Mesodermal cell (in vitro differentiated cells): ENCODE measurements at regions not wholly inside any gene's neighbourhood (a gene's known extent, or its start where the extent isn't known, plus 50 kb on each side); places are given as distances from the start of the nearest gene placed in this dataset.

Source experiments
- H3K27ac ChIP-seq: 2 replicates; pipeline ENCODE4 v1.7.0; 2013; ENCODE audit warnings: mild to moderate bottlenecking, low read depth, low read length, moderate library complexity; ENCODE audit not compliant: severe bottlenecking
- H3K36me3 ChIP-seq: 2 replicates; pipeline ENCODE4 v1.7.1; 2013; ENCODE audit warnings: mild to moderate bottlenecking, low read length, moderate library complexity; ENCODE audit not compliant: control insufficient read depth, insufficient read depth
- H3K4me1 ChIP-seq: one replicate; pipeline ENCODE4 v1.7.1; 2013; ENCODE audit warnings: mild to moderate bottlenecking, low read length; ENCODE audit not compliant: insufficient read depth, control insufficient read depth, poor library complexity, severe bottlenecking
- H3K4me3 ChIP-seq: 2 replicates; pipeline ENCODE4 v1.7.0; 2013; ENCODE audit warnings: low read length, control low read depth, mild to moderate bottlenecking; ENCODE audit not compliant: insufficient read depth, poor library complexity, severe bottlenecking; ENCODE audit errors: extremely low read depth
- H3K9me3 ChIP-seq: 2 replicates; pipeline ENCODE4 v1.7.1; 2013; ENCODE audit warnings: mild to moderate bottlenecking, low read length, moderate library complexity; ENCODE audit not compliant: control insufficient read depth
- WGBS, 2 experiments: methylation state at CpG; one replicate each; pipeline ENCODE4 v1.1.5; 2013; ENCODE audit warnings: missing lambda C conversion rate in 2 of 2; ENCODE audit not compliant: insufficient coverage in 2 of 2; 5-methylcytosine and 5-hydroxymethylcytosine counted together

DNA sequence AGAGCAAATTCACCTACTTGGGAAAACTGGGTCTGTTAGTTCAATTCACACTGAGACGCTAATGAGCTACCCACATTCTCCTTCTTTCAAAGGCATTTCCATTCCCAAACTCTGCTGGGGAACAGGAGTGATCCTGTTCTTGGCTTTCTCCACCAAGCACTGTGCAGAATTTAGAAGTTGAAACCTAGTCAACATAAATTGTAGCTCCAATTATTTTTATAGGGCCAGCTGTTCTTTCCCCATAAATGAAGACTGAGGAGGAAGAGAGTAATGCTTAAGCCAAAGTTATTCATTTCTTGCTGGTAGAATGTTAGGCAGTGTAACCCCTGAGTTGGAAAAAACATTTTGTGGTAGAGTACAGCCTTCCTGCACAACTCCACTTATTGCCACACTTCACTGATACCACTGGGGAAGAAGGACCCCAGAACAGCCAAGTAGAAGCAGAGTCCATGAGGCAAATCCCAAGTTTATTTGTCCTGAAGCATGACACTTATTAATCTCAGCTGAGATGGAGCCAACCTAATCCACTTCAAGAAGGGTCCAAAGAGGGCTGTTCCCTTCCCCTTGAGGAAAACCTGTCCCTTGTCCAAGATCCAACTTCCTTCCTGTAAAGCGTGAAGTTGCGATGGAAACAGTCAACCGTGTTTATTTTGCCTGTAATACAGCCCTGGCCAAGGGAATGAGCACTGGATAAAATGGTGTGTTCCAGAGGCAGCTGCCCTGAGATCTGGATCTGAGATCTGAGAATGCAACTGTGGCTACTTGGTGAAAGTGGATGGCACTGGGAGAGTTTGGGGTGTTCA lies 151.8 kb downstream of the TBX5 start:
- H3K27ac ChIP-seq = no peak overlapping the region
- WGBS, 2 experiments = 97 to 98% methylated on average over 4 of the region's 4 CpGs
- H3K9me3 ChIP-seq = no peaks in the 10 kb centered on the region
- H3K36me3 ChIP-seq = no peaks in the 10 kb centered on the region
- no peaks in the 10 kb centered on the region for H3K4me1 ChIP-seq
- H3K4me3 ChIP-seq = no peak overlapping the region

GRCh38 chr12:114248527-114248926 lies 157.4 kb downstream of the TBX5 start:
- Histone ChIP-seq H3K27ac (no peak overlapping the region), H3K36me3 (no peaks in the 10 kb centered on the region), H3K4me1 (peaks cover 9% of the 10 kb centered on the region), H3K4me3 (no peak overlapping the region), H3K9me3 (no peaks in the 10 kb centered on the region)
- no CpG with 5 or more reads among the region's 7 CpGs for WGBS, 2 experiments

GRCh38 chr12:114245555-114245954 lies 160.4 kb downstream of the TBX5 start:
- no peak overlapping the region for H3K4me3 ChIP-seq
- no peaks in the 10 kb centered on the region for H3K36me3 ChIP-seq
- 19 to 35% methylated on average over 3 of the region's 4 CpGs for WGBS, 2 experiments
- no peak overlapping the region for H3K27ac ChIP-seq
- peaks cover 9% of the 10 kb centered on the region for H3K4me1 ChIP-seq
- H3K9me3 ChIP-seq = no peaks in the 10 kb centered on the region

DNA sequence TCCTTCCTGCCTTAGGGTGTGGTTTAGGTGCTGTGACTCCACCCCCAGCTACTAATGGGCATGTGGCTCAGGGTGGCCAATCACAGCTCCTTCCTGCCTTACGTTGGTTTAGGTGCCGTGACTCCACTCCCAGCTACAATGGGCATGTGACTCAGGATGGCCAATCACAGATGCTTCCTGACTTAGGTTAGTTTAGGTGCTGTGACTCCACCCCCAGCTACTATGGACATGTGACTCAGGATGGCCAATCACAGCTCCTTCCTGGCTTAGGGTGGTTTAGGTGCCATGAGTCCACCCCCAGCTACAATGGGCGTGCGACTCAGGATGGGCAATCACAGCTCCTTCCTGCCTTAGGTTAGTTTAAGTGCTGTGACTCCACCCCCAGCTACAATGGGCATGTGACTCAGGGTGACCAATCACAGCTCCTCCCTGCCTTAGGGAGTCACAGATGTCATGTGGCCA lies 163.9 kb downstream of the TBX5 start:
- H3K4me3 ChIP-seq = no peak overlapping the region
- WGBS, 2 experiments = 93 to 100% methylated on average over 2 to 3 of the region's 4 CpGs
- no peaks in the 10 kb centered on the region for H3K9me3 ChIP-seq
- no peaks in the 10 kb centered on the region for H3K36me3 ChIP-seq
- no peak overlapping the region for H3K27ac ChIP-seq
- H3K4me1 ChIP-seq = peaks cover 39% of the 10 kb centered on the region

GRCh38 chr12:114240288-114240687 lies 165.7 kb downstream of the TBX5 start:
- H3K4me3 ChIP-seq = no peak overlapping the region
- no peak overlapping the region for H3K27ac ChIP-seq
- 87 to 93% methylated on average over 9 to 10 of the region's 12 CpGs for WGBS, 2 experiments
- H3K9me3 ChIP-seq = no peaks in the 10 kb centered on the region
- no peaks in the 10 kb centered on the region for H3K36me3 ChIP-seq
- peaks cover 39% of the 10 kb centered on the region for H3K4me1 ChIP-seq

- no peaks in the 10 kb centered on the region for H3K36me3 ChIP-seq
- peak overlapping the region; percentile 36 for H3K27ac ChIP-seq
- H3K9me3 ChIP-seq = no peaks in the 10 kb centered on the region
- peaks cover 30% of the 10 kb centered on the region for H3K4me1 ChIP-seq
- 47 to 57% methylated on average over 4 of the region's 5 CpGs for WGBS, 2 experiments
- no peak overlapping the region for H3K4me3 ChIP-seq
Measured at GRCh38 chr12:114238808-114239207, 167.1 kb downstream of the TBX5 start.

- H3K4me1 ChIP-seq = peaks cover 30% of the 10 kb centered on the region
- H3K4me3 ChIP-seq = no peak overlapping the region
- H3K9me3 ChIP-seq = no peaks in the 10 kb centered on the region
- H3K27ac ChIP-seq = no peak overlapping the region
- 83 to 88% methylated on average over 1 to 3 of the region's 5 CpGs for WGBS, 2 experiments
- H3K36me3 ChIP-seq = no peaks in the 10 kb centered on the region
Measured at GRCh38 chr12:114237230-114237629, 168.7 kb downstream of the TBX5 start.

GRCh38 chr12:114232187-114232586 lies 173.8 kb downstream of the TBX5 start:
- 90 to 100% methylated on average over 2 of the region's 2 CpGs for WGBS, 2 experiments
- peaks cover 2% of the 10 kb centered on the region for H3K4me1 ChIP-seq
- H3K9me3 ChIP-seq = no peaks in the 10 kb centered on the region
- H3K4me3 ChIP-seq = no peak overlapping the region
- H3K27ac ChIP-seq = no peak overlapping the region
- H3K36me3 ChIP-seq = no peaks in the 10 kb centered on the region

DNA sequence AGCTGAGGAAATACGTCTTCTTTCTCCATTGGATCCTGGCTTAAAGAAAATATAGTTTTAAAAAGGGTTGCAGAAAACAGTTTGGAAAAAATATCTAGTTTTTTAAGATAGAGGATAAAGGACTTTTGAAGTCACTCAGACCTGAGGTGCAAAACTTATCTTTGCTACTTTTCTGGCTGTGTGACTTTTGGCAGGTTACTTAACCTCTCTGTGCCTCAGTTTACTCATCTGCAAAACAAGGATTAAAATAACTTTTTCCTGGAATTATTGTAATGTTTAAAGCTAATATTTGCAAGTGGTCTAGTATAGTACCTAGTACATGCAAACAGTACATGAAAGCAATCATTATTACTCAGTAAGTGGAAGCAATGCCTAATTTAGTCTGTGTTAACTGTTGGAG lies 176.8 kb downstream of the TBX5 start:
- Histone ChIP-seq H3K36me3 (no peaks in the 10 kb centered on the region), H3K4me1 (no peaks in the 10 kb centered on the region)
- 90 to 100% methylated on average over 1 of the region's 1 CpG for WGBS, 2 experiments

DNA sequence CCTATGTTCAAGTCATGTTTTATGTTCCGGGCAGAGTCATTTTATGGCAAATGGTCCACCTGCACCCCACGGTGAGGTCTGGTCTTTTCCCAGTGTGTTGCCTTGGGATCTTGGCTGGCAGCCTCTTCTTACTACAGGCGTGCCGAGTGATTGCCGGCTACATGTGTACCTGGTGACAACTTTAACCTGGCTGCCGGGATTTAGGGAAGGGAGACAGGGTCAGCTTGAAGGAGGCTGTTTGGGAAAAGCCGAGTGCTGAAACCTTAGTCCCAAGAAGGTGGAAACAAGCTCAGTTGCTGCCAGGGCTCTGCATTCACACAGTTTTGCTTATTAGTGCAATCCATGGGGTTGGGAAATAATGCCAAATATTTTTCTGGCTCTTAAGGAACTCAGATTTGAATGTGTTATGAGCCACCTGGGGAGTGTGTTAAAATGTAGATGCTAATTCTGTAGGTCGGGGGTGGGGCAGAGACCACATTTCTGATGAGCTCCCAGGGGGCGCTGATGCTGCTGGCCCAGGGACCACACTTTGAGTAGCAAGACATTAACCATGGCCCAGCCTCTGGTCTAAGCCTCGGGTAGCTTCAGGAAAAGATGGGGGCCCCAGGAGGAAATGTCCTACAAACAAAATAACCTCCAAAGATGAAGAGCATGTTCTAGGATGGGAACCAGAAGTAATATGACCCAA lies 179.6 kb downstream of the TBX5 start:
- Histone ChIP-seq H3K36me3 (no peaks in the 10 kb centered on the region), H3K4me3 (no peak overlapping the region), H3K27ac (no peak overlapping the region), H3K9me3 (no peaks in the 10 kb centered on the region), H3K4me1 (no peaks in the 10 kb centered on the region)
- 59 to 69% methylated on average over 5 to 10 of the region's 10 CpGs for WGBS, 2 experiments

More for the DNA sequence above, 176.8 kb downstream of the TBX5 start:
- no peak overlapping the region for H3K27ac ChIP-seq
- no peak overlapping the region for H3K4me3 ChIP-seq
- H3K9me3 ChIP-seq = no peaks in the 10 kb centered on the region
